ENCODE measurements at regions not wholly inside any gene's neighbourhood (a gene's known extent, or its start where the extent isn't known, plus 50 kb on each side); places are given as distances from the start of the nearest gene placed in this dataset.

- no peak overlapping the region for H3K4me3 ChIP-seq
- TF ChIP-seq POLR2A (IDR thresholded peaks at IDR 0.05) (no peak), CTCF (IDR thresholded peaks at IDR 0.05) (no peak)
- no peaks in the 10 kb centered on the region for H3K4me1 ChIP-seq
- DNase-seq: no peak
- intact Hi-C loops (cut with DNase I): no loop called here
- no peaks in the 10 kb centered on the region for H3K27me3 ChIP-seq
- H3K36me3 ChIP-seq (replicated peaks in 1 of 2; ENCODE audit: insufficient read depth in 1 of 2, low read depth in 2 of 2): no peaks in the 10 kb centered on the region
- 52 to 60% methylated on average over 3 of the region's 3 CpGs for WGBS, 2 donors
- H3K9me3 ChIP-seq: peaks cover 0 to 8% (median 0%) of the 10 kb centered on the region in 3 donors
- no peak overlapping the region for H3K27ac ChIP-seq
- no peak for ATAC-seq
Measured at GRCh38 chr4:29708473-29708872, 1011.7 kb upstream of the PCDH7 start.

- 64 to 71% methylated on average over 1 of the region's 1 CpG for WGBS, 2 donors
- no peaks in the 10 kb centered on the region for H3K27me3 ChIP-seq
- H3K27ac ChIP-seq: no peak overlapping the region
- ATAC-seq: no peak
- DNase-seq: no peak
- peaks cover 0 to 8% (median 0%) of the 10 kb centered on the region in 3 donors for H3K9me3 ChIP-seq
- no peaks in the 10 kb centered on the region for H3K4me1 ChIP-seq
- no peak overlapping the region for H3K4me3 ChIP-seq
- no peaks in the 10 kb centered on the region for H3K36me3 ChIP-seq (replicated peaks in 1 of 2; ENCODE audit: insufficient read depth in 1 of 2, low read depth in 2 of 2)
- intact Hi-C loops (cut with DNase I): no loop called here
- no peak for TF ChIP-seq POLR2A (IDR thresholded peaks at IDR 0.05)
- TF ChIP-seq CTCF (IDR thresholded peaks at IDR 0.05): no peak
Measured at GRCh38 chr4:29710519-29710918, 1009.6 kb upstream of the PCDH7 start.

- whole genome bisulfite sequencing, 2 donors: 39 to 45% methylated on average over 2 of the region's 2 CpGs
- no peak for TF ChIP-seq CTCF (IDR thresholded peaks at IDR 0.05)
- TF ChIP-seq POLR2A (IDR thresholded peaks at IDR 0.05): no peak
- H3K9me3 ChIP-seq: peaks cover 0 to 7% (median 0%) of the 10 kb centered on the region in 3 donors
- DNase-seq: no peak
- H3K4me1 ChIP-seq: no peaks in the 10 kb centered on the region
- no peak for ATAC-seq
- no peaks in the 10 kb centered on the region for H3K27me3 ChIP-seq
- no peak overlapping the region for H3K4me3 ChIP-seq
- H3K36me3 ChIP-seq (replicated peaks in 1 of 2; ENCODE audit: insufficient read depth in 1 of 2, low read depth in 2 of 2): no peaks in the 10 kb centered on the region
- H3K27ac ChIP-seq: no peak overlapping the region
- intact Hi-C loops (cut with DNase I): no loop called here
Measured at GRCh38 chr4:29711226-29711625, 1008.9 kb upstream of the PCDH7 start.

GRCh38 chr4:29717287-29718057 lies 1002.7 kb upstream of the PCDH7 start:
- no peaks in the 10 kb centered on the region for H3K9me3 ChIP-seq
- H3K4me3 ChIP-seq: no peak overlapping the region
- no peaks in the 10 kb centered on the region for H3K27me3 ChIP-seq
- H3K4me1 ChIP-seq: no peaks in the 10 kb centered on the region
- intact Hi-C loops (cut with DNase I): no loop called here
- TF ChIP-seq CTCF (IDR thresholded peaks at IDR 0.05) (no peak), POLR2A (IDR thresholded peaks at IDR 0.05) (no peak)
- H3K27ac ChIP-seq: no peak overlapping the region
- DNase-seq: no peak
- ATAC-seq: no peak
- WGBS, 2 donors: 68 to 70% methylated on average over 10 of the region's 10 CpGs
- H3K36me3 ChIP-seq (replicated peaks in 1 of 2; ENCODE audit: insufficient read depth in 1 of 2, low read depth in 2 of 2): no peaks in the 10 kb centered on the region

- H3K27me3 ChIP-seq: no peaks in the 10 kb centered on the region
- no peaks in the 10 kb centered on the region for H3K4me1 ChIP-seq
- H3K4me3 ChIP-seq: no peak overlapping the region
- TF ChIP-seq POLR2A (IDR thresholded peaks at IDR 0.05): no peak
- TF ChIP-seq CTCF (IDR thresholded peaks at IDR 0.05): no peak
- intact Hi-C loops (cut with DNase I): no loop called here
- H3K9me3 ChIP-seq: no peaks in the 10 kb centered on the region
- no peak overlapping the region for H3K27ac ChIP-seq
- H3K36me3 ChIP-seq (replicated peaks in 1 of 2; ENCODE audit: insufficient read depth in 1 of 2, low read depth in 2 of 2): no peaks in the 10 kb centered on the region
- ATAC-seq (no peak), DNase-seq (no peak)
Measured at GRCh38 chr4:29718136-29718535, 1002.0 kb upstream of the PCDH7 start.

Data from body of pancreas (tissue), 4 donors.